ENCODE measurements at regions not wholly inside any gene's neighbourhood (a gene's known extent, or its start where the extent isn't known, plus 50 kb on each side); places are given as distances from the start of the nearest gene placed in this dataset.

- TF ChIP-seq CTCF (conservative IDR thresholded peaks at IDR 0.05): no peak
- TF ChIP-seq EZH2 (IDR thresholded peaks at IDR 0.05; ENCODE audit: low read depth): no peak
These were observed 138.4 kb downstream of the POSTN start for GRCh38 chr13:37460166-37460565.
